ENCODE measurements at regions not wholly inside any gene's neighbourhood (a gene's known extent, or its start where the extent isn't known, plus 50 kb on each side); places are given as distances from the start of the nearest gene placed in this dataset.

DNA sequence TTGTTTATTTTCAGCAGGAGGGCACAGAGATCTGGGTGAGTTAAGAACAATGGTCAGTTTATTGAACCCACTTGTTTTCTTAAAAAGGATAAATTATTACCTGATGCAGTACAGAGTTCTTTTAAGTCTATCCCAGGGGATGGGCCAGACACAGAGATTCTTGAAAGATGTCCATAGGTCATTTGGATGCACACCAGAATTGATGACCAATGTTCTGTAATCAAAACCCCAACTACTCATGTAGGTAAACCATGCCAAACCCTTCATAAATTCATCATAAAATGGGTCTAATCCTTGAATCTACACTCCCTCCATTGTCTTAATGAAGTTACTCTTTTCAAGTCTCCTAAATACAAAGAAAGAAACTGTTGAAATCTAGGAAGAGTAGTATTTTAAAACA, 273.0 kb upstream of the COL8A1 start:
- no peak for DNase-seq

DNA sequence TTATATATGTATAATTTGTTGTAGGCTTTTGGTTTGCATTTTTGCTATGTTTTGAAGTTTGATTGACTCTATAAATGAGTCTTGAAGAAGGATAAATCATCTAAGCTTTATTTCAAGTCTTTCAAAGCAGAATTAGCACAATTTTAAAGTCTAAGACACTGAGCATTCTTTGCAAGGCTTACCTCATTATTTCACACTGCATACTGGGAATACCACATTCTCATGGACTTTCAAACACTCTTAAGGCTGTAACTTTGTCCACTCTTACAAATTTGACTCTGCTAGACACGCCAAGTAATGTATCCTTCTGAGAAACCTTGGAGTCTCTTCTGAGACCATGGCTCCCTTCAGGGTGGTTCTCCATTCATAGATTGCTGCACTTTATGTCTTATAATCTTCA, 281.3 kb upstream of the COL8A1 start:
- DNase-seq, result no peak

GRCh38 chr3:99356696-99357095, 281.7 kb upstream of the COL8A1 start:
- DNase-seq, result no peak

DNA sequence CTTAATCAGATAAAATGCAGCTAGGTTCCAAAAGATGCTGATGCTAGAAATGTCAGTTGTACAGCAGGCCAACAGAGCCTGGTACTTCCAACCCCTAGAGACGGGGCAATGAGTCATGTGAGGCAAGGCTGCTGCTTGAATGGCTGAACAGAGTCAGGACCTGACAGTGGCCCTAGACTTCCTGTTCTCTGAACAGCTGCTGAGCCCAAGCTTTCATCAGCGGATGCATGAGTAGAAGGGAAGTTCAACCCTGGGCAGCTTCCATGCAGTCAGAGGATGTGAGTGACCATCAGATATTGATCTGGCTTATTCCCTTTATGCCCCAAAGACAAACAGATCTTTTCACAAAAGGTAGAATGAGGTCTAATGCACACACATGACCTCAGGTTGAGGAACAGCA, 282.9 kb upstream of the COL8A1 start:
- no peak for DNase-seq

- no peak for DNase-seq
Measured at GRCh38 chr3:99352811-99353210, 285.6 kb upstream of the COL8A1 start.

DNA sequence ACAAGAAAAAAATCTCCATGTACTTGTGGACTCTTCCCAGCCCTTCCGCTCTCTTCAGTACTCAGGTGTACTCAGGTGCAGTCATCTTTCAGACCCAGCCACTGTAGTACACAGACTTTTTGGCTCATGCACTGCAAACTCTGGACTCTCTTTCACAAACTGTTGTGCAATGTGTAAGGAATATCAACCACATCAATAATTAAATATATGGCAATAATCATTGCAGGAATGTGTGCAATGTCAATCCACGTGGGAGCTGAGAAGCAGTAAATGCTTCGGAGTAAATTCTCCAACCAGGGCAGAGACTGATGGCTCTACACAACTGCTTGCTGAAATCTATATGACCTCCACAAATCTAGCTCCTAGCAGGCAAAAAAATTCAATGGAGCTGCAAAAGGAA, 287.3 kb upstream of the COL8A1 start:
- no peak for DNase-seq

GRCh38 chr3:99348451-99348850, 289.9 kb upstream of the COL8A1 start:
- DNase-seq, result no peak

DNA sequence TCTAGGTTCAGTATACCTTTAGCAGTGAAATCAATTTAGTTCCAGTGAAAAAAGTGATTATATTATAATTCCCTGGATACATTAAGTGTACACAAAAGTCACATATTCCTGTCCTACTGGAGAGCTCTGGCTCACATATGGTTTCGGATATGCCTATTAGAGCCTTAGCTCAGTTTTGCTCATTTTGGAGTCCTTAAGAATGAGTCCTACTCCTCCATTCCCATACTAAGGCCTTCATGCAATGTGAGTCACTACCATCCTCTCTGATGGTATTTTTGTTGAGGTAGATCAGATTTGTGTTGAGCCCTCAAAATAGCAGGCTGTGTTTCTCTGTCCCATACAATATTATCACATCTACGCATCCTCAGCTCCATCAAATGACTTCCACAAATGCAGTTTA, 294.2 kb upstream of the COL8A1 start:
- DNase-seq, result no peak

DNA sequence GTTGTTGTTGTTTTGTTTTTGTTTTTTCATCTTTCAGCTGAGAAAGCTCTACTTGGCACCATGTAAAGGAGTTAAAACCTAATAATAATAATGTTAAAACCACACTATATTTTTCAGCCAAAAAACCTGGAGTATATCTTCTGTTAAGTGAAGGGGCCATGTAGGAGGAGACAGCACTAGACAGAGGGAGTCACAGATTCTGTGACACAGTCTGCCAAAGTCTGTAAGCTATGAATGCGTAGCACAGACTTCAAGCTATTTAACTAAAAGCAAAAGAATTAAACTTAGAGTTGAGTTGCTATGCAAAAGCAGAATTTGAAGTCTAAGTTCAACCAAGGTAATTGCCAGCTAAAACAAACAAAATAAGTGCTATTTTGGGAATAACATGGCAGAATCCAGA, 296.0 kb upstream of the COL8A1 start:
- DNase-seq, result no peak

- no peak for DNase-seq
Measured at GRCh38 chr3:99339222-99339621, 299.2 kb upstream of the COL8A1 start.

DNA sequence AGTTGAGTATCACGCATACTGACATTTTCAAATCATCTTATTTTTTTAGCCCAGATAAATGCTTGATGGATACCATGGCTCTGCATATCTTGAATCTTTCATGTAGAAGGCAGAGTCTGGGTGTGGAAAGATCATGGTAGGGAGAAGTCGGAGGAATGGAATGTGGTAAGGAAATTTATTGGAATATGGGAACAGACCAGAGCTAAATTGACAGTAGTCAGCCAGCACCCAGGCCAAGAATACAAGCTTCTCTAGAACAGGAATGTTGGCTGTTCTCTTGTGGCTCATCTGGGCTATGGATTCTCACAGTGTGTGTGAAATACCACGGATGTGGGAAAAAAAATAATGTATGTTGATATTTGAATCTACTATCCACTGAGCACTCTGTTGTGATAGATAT, 305.7 kb upstream of the COL8A1 start:
- DNase-seq, result no peak

DNA sequence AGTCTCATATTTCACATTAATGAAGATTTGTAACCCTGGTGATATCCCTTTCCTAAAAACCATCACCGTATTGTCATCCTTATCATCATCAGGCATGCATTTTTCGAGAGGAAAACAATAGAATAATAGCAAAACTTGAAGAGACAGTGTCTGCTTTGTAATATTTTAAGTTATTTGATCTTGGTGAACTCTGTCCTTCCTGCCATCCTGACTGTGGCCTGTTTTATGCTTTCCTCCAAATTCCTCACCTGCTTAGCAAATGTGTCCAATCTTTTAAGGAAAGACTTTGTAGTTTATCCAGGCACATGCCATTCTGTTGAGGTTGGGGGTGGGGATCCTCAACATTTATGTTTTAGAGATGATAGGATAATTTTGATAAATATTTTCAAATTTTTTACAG, 306.1 kb upstream of the COL8A1 start:
- no peak for DNase-seq

DNA sequence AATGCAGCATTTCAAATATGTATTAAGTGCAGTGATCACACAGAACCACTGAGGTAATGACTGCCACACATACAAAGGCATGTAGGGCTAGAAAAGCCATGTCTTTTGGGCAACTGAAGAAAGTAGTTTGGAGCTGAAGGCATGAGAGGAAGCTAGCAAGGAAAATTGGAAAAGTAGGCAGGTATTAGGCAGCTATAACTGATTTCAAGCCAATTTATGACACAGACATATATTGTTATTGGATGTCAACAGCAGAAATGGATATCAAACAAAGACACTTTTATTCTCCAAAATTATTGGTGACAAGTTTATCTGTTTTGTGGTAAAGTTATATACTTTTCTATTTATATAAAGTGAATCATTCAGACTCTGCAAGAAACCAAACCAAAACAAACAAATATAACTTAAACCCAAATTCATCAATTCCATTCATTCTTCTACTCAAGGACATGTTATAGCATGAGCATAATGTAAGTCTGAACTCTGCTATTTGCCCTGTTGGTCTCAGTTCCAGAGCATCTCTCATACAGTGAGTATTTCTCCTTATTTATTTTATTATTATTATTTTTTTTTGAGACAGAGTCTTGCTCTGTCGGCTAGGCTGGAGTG, 307.4 kb upstream of the COL8A1 start:
- no peak for DNase-seq

- no peak for DNase-seq
Measured at GRCh38 chr3:99330281-99330680, 308.1 kb upstream of the COL8A1 start.

DNA sequence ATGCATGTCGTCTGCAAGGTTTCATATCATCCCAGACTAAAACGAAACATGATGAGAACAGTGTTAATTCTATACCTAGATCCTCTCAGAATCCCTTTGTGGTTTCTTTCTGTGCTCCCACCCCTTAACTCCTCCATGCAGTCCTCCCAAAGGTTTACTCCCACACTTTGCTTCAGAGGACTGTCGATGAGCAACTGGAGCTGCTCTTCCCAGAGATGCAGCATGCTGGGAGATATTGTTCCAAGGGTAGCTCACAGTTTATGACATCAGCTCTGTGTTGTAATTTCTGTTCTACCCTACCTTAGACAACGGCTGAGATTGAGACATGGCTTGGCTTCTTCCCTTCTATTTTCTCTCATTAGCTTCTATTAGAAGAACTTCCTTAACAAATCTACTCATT, 313.0 kb upstream of the COL8A1 start:
- DNase-seq, result no peak

- no peak for DNase-seq
Measured at GRCh38 chr3:99324636-99325203, 313.7 kb upstream of the COL8A1 start.

- DNase-seq, result no peak
Measured at GRCh38 chr3:99323940-99324339, 314.5 kb upstream of the COL8A1 start.

- DNase-seq, result no peak
Measured at GRCh38 chr3:99322551-99322950, 315.8 kb upstream of the COL8A1 start.

GRCh38 chr3:99321261-99321660, 317.1 kb upstream of the COL8A1 start:
- no peak for DNase-seq

DNA sequence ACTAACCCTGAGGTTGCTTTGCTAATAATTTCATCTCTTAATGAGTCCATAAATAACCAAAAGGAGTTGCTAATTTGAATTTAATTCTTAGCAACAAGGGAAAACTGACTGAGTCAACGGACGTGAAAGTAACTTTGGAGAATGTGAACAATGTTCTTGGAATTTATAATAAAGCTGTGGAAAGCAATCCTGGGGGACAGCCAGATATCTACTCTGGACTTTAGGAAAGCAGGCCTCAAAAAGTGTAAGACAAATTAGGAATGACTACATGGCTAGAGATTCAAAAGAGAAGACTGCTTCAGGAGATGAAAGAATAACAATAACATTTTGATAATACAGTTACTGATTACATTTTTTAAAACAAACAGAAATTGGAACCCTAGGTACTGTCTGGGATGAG, 318.4 kb upstream of the COL8A1 start:
- DNase-seq, result no peak

- DNase-seq, result no peak
Measured at GRCh38 chr3:99319450-99319849, 318.9 kb upstream of the COL8A1 start.

DNA sequence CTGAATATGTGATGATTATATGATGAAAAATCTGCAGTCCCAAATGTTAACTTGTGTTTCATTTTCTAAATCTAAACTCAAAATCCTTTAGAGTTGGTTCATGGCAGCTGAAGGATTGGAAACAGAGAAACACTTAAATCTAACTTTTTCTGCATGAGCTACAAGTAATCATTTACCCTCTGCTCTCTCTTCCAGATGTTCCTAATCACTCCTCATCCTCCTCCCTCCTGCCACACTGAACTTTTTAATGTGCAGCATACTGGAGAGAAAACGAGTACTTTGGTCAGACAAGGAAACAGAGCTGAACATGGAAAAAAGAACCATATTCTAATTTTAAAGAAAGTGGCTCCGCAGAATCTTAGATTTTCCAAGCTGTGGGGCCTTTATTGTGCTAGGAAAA, 321.2 kb upstream of the COL8A1 start:
- DNase-seq, result no peak

GRCh38 chr3:99315896-99316295, 322.5 kb upstream of the COL8A1 start:
- DNase-seq, result no peak

- DNase-seq, result no peak
Measured at GRCh38 chr3:99313485-99313884, 324.9 kb upstream of the COL8A1 start.

DNA sequence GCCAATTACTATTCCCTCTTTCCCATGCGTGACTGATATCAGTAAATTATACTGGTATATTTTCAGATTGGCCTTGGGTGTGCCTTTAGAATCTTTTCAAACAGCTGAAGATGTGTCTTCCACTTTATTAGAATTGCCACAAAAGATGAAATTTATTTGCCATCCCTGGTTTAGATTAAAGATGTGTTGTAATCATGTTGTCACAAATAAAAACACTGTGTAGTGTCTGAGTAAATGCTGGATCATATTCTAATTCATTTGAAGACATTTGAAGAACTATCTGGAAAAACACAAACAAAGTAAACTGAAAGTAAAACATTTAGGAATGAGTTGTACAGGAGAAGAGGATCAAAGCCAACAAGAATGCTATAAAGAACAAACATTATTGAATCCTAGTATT, 339.7 kb upstream of the COL8A1 start:
- DNase-seq, result no peak

DNA sequence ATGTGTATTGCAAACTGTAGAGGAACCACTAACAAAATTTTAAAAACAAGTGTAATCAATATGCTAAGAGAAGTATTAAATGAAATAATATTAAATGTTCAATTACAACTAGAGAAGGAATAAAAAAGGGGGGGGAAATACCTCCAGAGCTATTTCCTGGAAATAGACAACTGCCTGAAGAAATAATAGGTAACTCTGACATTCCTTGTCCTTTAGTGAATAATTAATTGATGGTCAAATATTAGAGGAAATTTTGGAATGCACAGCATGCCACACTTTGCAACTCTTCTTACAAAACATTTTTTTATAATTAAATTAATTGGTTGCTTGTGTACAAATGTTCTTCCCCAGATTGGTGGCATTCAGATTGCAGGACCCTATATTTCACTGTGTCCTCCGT, 342.6 kb upstream of the COL8A1 start:
- DNase-seq, result no peak
